ENCODE measurements at regions not wholly inside any gene's neighbourhood (a gene's known extent, or its start where the extent isn't known, plus 50 kb on each side); places are given as distances from the start of the nearest gene placed in this dataset.

GRCh38 chr7:52877240-52877639 is 158.2 kb upstream of the POM121L12 start:
- DNase-seq = no peak

- no peak for DNase-seq
These were observed 159.0 kb upstream of the POM121L12 start for GRCh38 chr7:52876402-52876801.

- no peak for DNase-seq
These were observed 171.8 kb upstream of the POM121L12 start for GRCh38 chr7:52863652-52864051.

GRCh38 chr7:52862321-52862720 is 173.1 kb upstream of the POM121L12 start:
- DNase-seq = no peak

- DNase-seq = no peak
These were observed 178.1 kb upstream of the POM121L12 start for GRCh38 chr7:52857367-52857766.

- no peak for DNase-seq
These were observed 180.8 kb upstream of the POM121L12 start for GRCh38 chr7:52854681-52855080.

- DNase-seq = no peak
These were observed 183.9 kb upstream of the POM121L12 start for GRCh38 chr7:52851547-52851946.

GRCh38 chr7:52843436-52843835 is 192.0 kb upstream of the POM121L12 start:
- no peak for DNase-seq

- no peak for DNase-seq
These were observed 193.1 kb upstream of the POM121L12 start for GRCh38 chr7:52842202-52842900.

- no peak for DNase-seq
These were observed 196.4 kb upstream of the POM121L12 start for GRCh38 chr7:52838981-52839411.

- no peak for DNase-seq
These were observed 204.1 kb upstream of the POM121L12 start for GRCh38 chr7:52831321-52831720.

GRCh38 chr7:52830801-52831200 is 204.6 kb upstream of the POM121L12 start:
- no peak for DNase-seq

GRCh38 chr7:52826515-52827265 is 208.7 kb upstream of the POM121L12 start:
- no peak for DNase-seq

- DNase-seq = no peak
These were observed 209.8 kb upstream of the POM121L12 start for GRCh38 chr7:52825611-52826010.

- no peak for DNase-seq
These were observed 223.9 kb upstream of the POM121L12 start for GRCh38 chr7:52811537-52811936.

- no peak for DNase-seq
These were observed 235.6 kb upstream of the POM121L12 start for GRCh38 chr7:52799817-52800216.

- no peak for DNase-seq
These were observed 237.6 kb upstream of the POM121L12 start for GRCh38 chr7:52797801-52798200.

- DNase-seq = no peak
These were observed 240.8 kb upstream of the POM121L12 start for GRCh38 chr7:52794621-52795020.

GRCh38 chr7:52791176-52791700 is 244.2 kb upstream of the POM121L12 start:
- no peak for DNase-seq

GRCh38 chr7:52786174-52786573 is 249.3 kb upstream of the POM121L12 start:
- no peak for DNase-seq

- DNase-seq = no peak
These were observed 253.1 kb upstream of the POM121L12 start for GRCh38 chr7:52782348-52782747.

GRCh38 chr7:52781250-52781649 is 254.2 kb upstream of the POM121L12 start:
- DNase-seq = no peak

- DNase-seq = no peak
These were observed 256.4 kb upstream of the POM121L12 start for GRCh38 chr7:52779004-52779403.

Measured in CD4-positive, alpha-beta T cell treated with Interferon alpha-2 for 1 hour (primary cell).